ENCODE measurements at regions not wholly inside any gene's neighbourhood (a gene's known extent, or its start where the extent isn't known, plus 50 kb on each side); places are given as distances from the start of the nearest gene placed in this dataset.

- DNase-seq = no peak
Measured at GRCh38 chr4:62196338-62196737, 996.2 kb downstream of the ADGRL3 start.

DNA sequence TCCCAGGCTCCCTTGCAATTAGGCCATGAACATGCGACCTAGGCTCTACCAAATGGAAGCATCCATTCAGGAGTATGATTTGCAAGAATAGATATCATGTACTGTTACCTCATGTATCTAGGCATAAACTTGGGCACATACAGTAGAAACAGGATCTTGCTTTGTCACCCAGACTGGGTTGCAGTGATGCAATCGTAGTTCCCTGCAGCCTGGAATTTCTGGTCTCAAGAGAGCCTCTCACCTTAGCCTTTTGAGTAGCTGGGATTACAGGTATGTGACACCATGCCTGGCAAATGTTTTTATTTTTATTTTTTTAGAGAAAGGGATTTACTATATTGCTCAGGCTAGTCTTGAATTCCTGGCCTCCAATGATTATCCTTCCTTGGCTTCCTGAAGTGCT, 994.2 kb downstream of the ADGRL3 start:
- no peak for DNase-seq

GRCh38 chr4:62193761-62194160, 993.6 kb downstream of the ADGRL3 start:
- DNase-seq = no peak

GRCh38 chr4:62191451-62192240, 991.5 kb downstream of the ADGRL3 start:
- no peak for DNase-seq

DNA sequence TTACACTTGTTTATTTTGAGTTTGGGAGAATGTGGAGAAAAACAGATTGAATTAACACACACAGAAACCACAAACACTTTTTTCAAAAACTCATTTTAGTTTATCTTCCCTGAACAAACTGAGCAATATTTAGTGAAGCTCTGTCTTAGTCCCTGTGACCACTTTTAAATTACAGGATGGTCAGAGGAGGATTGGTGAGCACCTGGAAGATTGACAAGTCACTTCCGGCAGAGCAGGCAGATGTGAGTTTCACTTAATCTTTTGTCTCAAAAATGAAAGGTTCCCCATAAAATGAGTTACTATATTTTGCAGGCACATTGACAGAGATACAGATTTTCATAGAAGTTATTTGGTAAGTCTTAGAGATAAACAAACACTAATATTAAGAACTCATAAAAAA, 970.1 kb downstream of the ADGRL3 start:
- DNase-seq = no peak

DNA sequence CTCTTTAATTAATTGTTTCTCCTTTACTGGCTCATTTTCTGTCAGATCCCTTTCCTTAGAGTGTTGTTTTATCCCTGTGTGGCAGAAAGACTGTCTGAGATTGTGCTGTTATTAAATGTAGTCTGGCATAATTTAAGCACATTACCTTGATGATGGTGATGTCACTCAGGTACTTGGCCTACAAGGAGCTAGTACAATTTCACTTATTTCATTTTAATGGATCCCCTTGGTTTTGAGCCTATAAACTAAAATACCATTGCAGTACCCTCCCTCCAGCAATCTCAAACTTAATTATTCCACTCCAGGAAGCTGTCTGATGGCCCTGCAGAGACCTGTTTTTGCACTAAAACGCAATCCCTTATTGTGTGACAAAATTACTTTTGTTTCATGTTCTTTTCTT, 968.6 kb downstream of the ADGRL3 start:
- no peak for DNase-seq

- no peak for DNase-seq
Measured at GRCh38 chr4:62162606-62163005, 962.5 kb downstream of the ADGRL3 start.

DNA sequence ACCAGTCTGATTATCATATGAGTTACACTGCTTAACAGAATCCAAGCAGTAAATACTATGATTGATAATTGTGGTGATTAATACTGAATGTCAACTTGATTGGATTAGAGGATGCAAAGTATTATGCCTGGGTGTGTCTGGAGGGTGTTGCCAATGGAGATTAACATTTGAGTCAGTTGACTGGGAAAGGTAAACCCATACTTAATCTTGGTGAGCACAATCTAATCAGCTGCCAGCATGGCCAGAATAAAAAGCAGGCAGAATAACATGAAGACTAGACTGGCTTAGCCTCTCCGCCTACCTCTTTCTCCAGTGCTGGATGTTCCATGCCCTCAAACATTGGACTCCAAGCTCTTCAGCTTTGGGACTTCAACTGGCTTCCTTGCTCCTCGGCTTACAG, 961.3 kb downstream of the ADGRL3 start:
- DNase-seq = no peak

DNA sequence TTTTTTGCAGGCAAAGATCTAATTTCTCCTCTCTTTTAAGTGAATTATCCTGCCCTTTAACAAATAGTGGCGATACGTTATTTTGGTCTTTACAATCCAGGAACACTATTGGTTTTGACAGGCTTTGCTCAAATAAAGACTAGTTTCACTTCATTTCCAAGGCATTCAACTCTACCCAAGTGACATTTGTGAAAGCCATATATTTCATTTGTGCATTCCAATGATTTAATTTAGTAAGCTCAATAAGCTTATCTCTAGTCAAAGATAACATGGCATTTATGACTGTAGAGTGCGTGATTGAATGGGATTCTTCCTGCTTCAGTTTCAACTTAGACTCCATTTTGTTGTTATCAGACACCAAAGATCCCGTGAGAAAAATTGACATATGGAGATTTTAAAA, 959.8 kb downstream of the ADGRL3 start:
- no peak for DNase-seq

DNA sequence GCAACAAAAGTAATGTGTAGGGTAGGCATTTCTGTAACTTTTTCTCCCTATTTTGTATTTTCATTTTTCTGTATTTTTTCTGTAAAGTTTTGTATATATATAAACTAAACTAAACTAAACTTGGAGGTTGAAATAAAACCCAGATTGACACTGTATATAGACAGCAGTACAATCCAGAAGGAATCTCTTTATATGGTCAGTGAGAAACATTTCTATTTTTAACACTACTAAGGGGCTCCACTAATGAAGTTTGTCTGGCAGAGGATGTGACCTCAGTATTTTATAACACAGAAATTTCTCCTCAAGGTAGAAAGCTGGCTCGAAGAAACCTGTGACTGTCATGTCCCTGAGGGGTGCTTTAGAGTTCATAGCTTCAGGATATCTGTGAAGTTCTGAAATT, 959.2 kb downstream of the ADGRL3 start:
- DNase-seq = no peak

DNA sequence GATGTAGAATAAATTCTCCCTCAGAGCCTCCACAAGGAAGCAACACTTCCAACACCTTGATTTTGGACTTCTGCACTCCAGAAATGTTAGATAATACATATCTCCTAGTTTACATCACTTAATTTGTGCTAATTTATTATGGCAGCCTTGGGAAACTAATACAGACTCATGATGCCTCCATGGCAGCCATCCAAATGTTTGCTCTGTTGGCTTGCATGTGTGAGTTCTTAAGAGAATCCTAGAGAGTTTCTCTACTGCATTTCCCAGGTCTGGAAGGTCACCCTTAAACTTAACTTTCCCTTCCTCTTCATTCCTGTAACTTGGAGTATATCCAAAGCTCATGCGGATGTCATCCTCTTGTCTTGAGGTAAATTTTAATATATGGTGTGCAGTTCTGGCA, 956.1 kb downstream of the ADGRL3 start:
- no peak for DNase-seq

DNA sequence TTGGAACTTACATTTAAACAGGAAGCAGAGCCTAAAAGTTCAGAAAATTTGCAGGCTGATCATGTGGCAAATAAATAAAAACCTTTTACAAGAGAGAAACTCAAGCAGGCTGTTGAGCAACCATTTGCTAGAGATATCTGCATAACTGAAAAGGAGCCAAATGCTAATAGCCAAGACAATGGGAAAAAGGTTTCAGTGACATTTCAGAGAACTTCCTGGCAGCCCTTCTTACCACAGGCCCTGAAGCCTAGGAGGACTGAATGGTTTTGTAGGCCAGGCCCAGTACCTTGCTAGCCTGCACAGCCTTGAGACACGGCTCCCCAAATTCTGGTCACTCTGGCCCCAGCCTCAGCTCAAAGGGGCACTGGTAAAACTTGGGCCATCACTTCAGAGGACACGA, 945.1 kb downstream of the ADGRL3 start:
- DNase-seq = no peak

GRCh38 chr4:62144431-62144830, 944.3 kb downstream of the ADGRL3 start:
- DNase-seq = no peak

DNA sequence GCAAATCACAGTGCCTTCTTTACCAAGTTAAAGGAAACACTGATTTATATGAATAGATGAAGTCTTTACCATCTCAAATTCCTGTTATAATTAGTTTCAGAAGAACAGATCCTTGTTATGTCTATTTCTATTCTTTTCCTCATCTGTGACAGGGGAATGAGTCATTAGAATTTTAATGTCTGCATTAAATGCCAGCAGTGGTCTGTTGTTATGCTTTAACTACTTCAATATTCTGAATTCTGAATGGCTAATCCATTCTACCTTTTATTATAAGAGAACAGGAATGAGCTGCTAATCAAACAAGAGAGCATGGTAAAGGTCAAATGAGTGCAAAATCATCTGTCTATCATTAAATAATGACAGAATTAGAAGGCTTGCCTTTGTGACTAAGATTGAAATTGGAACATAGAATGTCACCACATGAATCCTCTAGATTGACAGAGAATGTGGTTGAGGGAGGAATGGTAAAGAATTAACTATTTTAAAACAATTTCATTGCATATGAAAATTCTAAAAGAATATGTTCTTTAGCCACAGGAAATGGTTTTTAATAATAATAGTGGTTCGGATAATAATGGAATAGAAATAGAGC, 935.5 kb downstream of the ADGRL3 start:
- DNase-seq = no peak

DNA sequence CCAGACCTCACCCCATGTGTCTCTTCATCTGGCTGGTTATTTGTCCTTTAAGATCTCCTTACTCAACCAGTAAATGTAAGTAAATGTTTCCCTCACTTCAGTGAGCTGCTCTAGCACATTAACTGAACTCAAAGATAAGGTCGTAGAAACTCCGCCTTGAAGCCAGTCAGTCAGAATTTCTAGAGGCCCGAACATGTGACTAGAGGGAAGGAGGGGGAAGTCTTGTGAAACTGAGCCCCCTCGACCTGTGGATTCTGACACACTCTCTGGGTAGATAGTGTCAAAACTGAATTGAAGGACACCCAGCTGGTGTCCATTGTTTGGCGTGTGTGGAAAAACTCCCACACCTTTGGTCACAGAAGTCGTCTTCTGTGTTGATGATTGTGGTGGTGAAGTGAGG, 933.9 kb downstream of the ADGRL3 start:
- no peak for DNase-seq

- DNase-seq = no peak
Measured at GRCh38 chr4:62133101-62133897, 933.2 kb downstream of the ADGRL3 start.

- DNase-seq = no peak
Measured at GRCh38 chr4:62131049-62131448, 930.9 kb downstream of the ADGRL3 start.

DNA sequence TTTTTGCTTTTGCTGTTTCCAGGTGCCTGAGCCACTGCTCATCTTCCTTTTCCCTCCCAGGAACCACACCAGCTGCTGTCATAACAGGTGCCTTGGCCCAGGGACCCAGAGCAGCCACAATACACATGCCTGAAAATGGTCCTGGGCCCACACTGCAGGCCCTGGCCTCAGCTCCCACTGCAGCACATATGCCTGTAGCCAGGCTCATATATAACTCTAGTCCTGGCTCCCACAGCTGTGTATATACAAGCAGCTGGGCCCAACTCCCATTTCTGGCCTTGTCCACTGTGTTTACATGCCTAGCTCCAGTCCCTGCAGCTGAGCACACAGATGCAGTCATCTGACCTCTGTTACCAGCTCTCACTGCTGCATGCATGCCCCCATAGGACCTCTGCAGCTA, 930.5 kb downstream of the ADGRL3 start:
- DNase-seq = no peak

DNA sequence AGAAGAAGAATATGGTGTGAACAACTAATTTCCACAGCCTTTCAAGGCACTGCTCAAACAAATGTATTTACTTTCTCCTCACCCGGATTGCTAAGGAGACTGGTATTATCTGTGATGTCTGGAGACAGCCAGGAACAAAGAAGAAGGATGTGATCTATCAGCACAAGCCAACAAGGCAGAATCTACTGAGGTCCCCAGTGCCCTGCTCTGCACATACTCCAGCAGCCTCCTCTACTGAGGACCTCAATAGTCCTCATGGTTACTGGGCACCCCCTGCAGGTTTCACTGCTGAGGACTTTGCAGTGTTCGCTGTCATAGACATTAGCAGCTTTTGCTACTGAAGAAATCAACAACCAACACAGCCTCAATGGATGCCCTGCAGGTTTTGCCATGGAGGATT, 930.1 kb downstream of the ADGRL3 start:
- no peak for DNase-seq
